GM21367 (cell line): ENCODE measurements at regions not wholly inside any gene's neighbourhood (a gene's known extent, or its start where the extent isn't known, plus 50 kb on each side); places are given as distances from the start of the nearest gene placed in this dataset.
"Not testable (repeated sequence)": the region's sequence is repeated elsewhere in the genome, so short reads cannot be mapped to it uniquely, and the experiment has no call there.

Experiments
- ATAC-seq: cut with Tn5 transposase; IDR thresholded peaks from one replicate; pipeline ENCODE4 v1.9.1; 2021; ENCODE audit not compliant: unreplicated experiment

DNA sequence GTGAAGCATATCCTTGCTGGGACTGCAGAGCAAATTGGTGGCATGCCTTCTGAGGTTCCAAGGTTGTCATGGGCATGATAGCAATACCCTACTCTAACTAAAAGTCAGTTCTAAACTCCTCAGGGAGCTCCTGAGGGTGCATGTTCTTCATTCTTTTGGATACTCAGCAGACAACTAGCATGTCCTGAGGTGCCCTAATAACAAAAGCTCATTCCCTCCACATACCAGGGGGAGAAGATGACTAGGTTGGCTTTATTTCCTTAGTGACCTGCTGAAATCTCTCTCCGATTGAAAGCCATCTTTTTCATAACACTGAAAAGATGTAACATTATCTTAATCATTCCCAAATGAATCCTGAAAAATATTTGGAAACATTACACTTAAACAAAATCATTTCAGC is 188.7 kb upstream of the IGF1 start:
- no peak for ATAC-seq

DNA sequence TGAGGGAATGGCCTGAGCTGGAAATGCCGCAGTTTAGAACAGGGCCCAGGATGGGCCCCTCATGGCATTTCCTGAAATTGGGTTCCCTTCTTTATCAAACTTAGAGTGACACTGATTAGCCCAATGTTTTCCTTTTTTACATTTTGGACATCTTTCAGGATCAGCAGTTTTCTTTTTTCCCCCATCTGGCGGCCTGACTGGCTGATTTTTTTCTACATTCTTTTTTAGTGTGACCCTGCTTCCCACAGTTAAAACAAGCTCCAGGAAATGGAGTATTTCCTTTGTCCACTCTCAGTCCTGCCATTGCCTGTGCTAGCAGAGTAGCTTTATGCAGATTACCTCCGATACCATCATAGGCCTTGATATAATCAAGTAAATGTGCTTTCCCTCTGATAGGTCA is 185.8 kb upstream of the IGF1 start:
- not testable (repeated sequence) for ATAC-seq

- no peak for ATAC-seq
Measured at GRCh38 chr12:102659200-102659911, 179.0 kb upstream of the IGF1 start.

- ATAC-seq: no peak
Measured at GRCh38 chr12:102653406-102653805, 173.0 kb upstream of the IGF1 start.

DNA sequence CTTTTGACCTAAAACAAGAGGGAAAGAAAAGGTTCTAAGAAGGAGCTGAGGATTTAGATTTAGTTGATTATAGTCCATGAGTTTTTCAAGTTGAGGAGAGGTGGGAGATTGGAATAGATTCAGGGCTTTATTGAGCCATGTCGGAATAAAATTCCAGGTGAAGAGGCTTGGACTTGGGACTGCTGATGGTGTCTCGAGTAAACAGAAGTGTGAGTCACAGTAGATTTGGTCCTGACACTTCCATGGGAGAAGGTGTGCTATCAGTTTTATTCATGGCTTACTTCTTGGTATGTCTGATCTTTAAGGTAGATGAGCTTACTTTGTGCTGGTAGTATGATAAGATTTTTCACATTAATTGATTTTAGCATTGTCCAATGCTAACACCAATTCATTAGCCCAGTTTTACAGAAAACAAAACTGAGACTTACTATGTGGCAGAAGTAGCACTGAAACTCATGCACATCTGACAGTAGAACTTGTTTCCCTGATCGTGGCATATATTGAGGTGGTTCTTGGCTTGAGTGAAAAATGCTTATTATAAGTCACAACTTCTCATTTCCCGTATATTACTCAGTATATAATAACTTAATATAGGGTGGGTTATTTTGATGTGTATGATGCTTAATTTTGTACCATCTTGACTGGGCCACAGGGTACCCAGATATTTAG is 172.4 kb upstream of the IGF1 start:
- ATAC-seq: no peak

DNA sequence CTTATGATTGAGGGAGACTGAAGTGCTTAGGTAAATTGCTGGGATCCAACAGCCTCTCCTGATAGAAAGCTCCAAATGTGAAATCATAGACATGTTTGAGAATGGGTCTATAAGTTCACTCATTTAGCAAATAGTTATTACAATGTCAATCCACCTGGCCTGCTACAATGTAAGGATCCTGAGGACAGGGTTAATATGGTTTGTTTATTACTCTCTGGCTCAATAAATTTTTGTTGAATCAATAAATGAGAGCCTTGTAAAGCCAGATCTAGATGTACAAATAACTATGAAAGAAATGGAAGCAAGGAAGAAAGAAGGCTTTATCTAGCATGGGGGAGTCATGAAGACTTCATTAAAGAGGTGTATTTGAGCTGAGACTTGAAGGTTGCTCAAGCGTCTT is 165.6 kb upstream of the IGF1 start:
- ATAC-seq: no peak

GRCh38 chr12:102643879-102644575 is 163.7 kb upstream of the IGF1 start:
- ATAC-seq: no peak

DNA sequence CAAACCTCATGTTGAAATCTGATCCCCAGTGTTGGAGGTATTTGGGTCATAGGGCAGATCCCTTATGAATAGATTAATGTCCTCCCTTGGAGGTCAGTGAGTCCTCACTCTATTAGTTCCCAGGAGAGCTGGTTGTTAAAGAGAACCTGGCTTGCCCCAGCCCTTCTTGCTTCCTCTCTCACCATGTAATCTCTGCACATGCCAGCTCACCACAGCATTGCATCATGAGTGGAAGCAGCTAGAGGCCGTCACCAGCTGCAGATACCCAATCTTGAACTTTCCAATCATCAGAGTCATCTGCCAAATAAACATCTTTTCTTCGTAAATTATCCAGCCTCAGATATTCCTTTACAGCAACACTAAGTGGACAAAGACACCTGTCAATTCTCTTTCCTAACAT is 161.8 kb upstream of the IGF1 start:
- ATAC-seq: no peak

- ATAC-seq: not testable (repeated sequence)
Measured at GRCh38 chr12:102640658-102641057, 160.3 kb upstream of the IGF1 start.

DNA sequence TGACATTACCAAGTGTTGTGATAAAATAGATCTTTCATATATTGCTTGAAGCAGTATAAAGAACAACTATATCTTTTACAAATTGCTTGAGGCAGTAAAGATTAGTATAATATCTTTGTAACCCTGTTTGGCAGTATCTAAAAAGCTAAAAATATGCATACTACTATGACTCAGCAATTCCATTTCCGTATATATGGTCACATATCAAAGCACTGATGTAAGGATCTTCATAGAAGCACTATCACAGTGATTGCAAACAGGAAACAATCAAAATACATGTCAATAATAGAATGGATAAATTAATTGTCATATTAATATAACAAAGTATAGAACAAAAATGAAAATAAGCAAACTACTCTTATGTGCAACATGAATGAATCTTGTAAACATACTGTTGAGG is 158.4 kb upstream of the IGF1 start:
- ATAC-seq: no peak

DNA sequence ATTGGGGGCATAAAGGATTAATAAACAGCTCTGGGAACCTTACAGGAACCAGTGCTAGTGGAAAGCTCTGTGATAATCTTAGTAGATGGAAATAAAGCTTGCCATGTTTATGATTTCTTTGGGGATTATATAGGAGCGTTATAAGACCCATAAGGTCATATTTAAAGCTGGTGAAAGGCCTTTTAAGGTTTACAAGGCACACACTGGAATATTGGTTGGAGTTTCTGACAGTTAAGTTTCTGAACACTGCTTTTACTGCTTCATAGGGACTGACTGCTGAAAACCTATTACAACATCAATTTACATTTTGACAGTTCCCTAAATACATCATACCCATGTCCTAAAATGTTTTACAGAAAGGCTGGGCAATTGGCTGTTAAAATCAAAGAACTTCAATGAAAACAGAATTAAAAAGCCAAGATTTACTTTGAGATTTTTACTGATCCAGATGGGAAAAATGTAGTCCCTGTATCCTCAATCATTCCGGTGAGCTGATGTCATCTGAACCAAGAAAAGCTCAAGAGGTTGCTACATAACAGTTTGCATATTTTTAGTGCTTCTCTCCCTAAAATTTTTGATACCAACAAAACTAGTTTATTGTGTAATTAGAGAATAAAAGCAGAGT is 153.7 kb upstream of the IGF1 start:
- no peak for ATAC-seq

DNA sequence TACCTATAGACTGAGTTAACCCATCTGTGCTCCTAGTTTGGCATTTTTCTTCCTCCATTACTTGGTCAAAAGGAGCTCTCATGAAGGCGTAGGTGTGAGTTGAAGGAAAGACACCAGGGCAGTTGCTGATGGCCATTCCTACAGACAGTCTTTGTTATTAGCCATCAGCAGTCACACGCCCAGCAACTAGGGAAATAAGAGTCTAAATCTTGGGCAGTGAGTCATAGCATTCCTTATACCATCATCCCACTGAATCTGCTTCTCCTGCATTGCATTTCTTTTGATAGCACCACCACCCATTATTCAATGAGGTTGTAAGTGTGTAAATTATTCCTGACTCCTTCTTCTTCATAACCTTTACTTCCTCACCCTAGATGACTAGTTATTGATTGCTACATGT is 150.9 kb upstream of the IGF1 start:
- no peak for ATAC-seq

GRCh38 chr12:102629262-102629888 is 149.0 kb upstream of the IGF1 start:
- ATAC-seq: no peak

DNA sequence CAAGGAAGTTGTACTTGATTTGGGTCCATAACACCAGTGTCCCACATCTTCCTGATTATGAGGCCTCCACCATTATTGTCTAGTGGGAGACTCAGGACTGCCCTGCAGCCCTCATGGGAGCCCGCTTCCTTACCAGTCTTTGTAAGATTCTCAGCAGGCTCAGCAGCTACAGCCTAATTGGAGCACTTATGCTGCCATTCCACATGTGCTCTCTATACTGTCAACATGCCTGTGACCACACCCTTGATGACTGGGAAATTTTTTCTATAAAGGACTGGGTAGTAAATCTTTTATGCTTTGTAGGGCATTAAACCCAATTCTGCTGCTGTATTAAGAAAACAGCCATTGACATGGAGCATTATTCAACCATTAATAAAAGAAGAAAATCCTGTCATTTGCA is 145.5 kb upstream of the IGF1 start:
- ATAC-seq: no peak

DNA sequence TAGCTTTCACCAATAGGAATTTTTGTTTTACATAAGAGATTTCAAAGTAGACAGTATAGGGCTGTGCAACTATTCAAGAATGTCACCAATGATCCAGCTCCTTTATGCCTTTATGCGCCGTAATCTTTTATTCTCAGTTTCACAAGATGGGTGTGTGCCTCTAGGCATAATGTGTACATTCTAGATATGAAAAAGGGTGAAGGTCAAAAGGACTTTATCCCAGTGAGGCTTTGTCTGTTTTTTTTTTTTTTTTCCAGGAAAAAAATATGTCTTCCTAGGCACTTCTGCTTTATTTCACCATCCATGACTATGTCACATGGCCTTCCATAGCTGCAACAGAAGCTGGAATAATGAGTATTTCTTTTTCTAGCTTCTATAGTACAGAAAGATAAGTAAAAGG is 142.3 kb upstream of the IGF1 start:
- ATAC-seq: no peak

GRCh38 chr12:102618197-102618877 is 138.0 kb upstream of the IGF1 start:
- no peak for ATAC-seq

GRCh38 chr12:102616692-102617091 is 136.3 kb upstream of the IGF1 start:
- no peak for ATAC-seq

DNA sequence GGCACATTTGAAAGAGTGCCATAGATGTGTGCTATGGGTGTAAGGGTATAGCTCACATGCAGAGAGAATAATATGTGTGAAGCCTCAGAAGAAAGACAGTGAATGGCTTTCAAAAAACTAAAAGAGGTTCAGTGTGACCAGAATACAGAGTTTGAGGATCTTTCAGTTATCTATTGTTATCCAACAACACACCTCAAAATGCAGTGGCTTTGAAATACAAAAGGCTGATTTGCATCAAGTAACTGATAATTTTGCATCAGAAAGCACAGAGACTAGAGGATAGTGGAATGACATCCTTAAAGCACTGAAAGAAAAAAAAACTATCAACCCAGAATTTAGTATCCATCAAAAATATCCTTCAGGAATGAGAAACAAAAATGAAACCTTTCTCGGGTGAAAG is 131.6 kb upstream of the IGF1 start:
- ATAC-seq: no peak

DNA sequence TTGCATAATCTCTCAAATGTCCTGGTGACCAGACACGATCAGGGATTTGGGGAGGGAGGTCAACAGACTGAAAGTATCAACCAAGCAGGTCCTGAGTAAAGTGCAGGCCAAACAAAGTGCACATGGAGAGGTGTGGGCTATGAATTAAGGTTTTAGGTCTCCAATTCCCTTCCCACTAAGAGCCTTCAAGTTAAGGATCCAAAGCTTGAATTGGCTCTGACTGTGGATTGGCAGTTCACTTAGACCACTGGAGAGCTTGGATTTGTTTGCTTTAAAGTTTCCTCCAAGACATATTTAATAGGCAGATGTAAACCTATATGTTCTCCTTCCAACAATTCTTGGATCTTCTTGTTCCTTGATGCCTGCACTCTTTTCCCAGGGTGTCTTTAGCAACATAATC is 129.6 kb upstream of the IGF1 start:
- no peak for ATAC-seq

DNA sequence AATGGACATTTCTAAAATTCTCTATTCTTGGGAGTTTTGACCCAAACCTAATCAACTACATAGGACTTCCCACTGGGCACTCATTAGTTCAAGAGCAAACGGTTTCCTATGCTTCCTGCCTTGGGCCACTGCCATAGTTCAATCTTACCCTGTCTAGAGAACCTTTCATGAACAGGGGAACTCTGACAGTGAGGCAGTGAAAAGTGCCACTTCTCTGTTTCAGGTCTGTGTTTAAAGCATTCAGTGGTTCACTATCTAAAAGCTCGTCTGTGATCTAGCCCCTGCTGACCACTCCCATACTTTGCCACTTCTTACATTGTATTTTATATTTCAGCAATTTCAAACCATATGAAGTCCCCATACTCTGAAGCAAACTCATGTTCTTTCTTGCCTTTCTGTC is 122.7 kb upstream of the IGF1 start:
- no peak for ATAC-seq

GRCh38 chr12:102602521-102602920 is 122.2 kb upstream of the IGF1 start:
- no peak for ATAC-seq
